HEK293 (cell line): ENCODE measurements at regions not wholly inside any gene's neighbourhood (a gene's known extent, or its start where the extent isn't known, plus 50 kb on each side); places are given as distances from the start of the nearest gene placed in this dataset.

Experiments
- CTCF ChIP-seq: fragments of 450-650 bp; formaldehyde crosslinking; IDR thresholded peaks from 2 replicates; pipeline ENCODE4 v1.5.1; 2016; ENCODE audit warnings: missing biosample characterization, missing genetic modification characterization
- MZF1 ChIP-seq: fragments of 450-650 bp; formaldehyde crosslinking; IDR thresholded peaks from 2 replicates; pipeline ENCODE4 v1.5.1; 2017; ENCODE audit warnings: missing biosample characterization, missing genetic modification characterization, borderline replicate concordance
- REPIN1 ChIP-seq: fragments of 450-650 bp; formaldehyde crosslinking; IDR thresholded peaks from 2 replicates; pipeline ENCODE4 v1.5.1; 2017; ENCODE audit warnings: missing biosample characterization, missing genetic modification characterization, low read depth
- REST ChIP-seq: fragments of 450-650 bp; formaldehyde crosslinking; IDR thresholded peaks from 2 replicates; pipeline ENCODE4 v1.5.1; 2016; ENCODE audit warnings: missing biosample characterization, missing genetic modification characterization
- ZNF140 ChIP-seq: fragments of 450-650 bp; formaldehyde crosslinking; IDR thresholded peaks from 2 replicates; pipeline ENCODE4 v1.5.1; 2016; ENCODE audit warnings: missing biosample characterization, missing genetic modification characterization
- ZNF174 ChIP-seq: fragments of 450-650 bp; formaldehyde crosslinking; IDR thresholded peaks from 2 replicates; pipeline ENCODE4 v1.5.0; 2017; ENCODE audit warnings: missing biosample characterization, mild to moderate bottlenecking, missing genetic modification characterization
- ZNF23 ChIP-seq: fragments of 450-650 bp; formaldehyde crosslinking; IDR thresholded peaks from 2 replicates; pipeline ENCODE4 v1.5.1; 2016; ENCODE audit warnings: missing biosample characterization, missing genetic modification characterization, borderline replicate concordance
- ZNF416 ChIP-seq: fragments of 450-650 bp; formaldehyde crosslinking; IDR thresholded peaks from 2 replicates; pipeline ENCODE4 v1.5.1; 2016; ENCODE audit warnings: missing biosample characterization, missing genetic modification characterization
- ZNF544 ChIP-seq: fragments of 450-650 bp; formaldehyde crosslinking; IDR thresholded peaks from 2 replicates; pipeline ENCODE4 v1.5.0; 2017; ENCODE audit warnings: missing biosample characterization, missing genetic modification characterization
- ZNF621 ChIP-seq: fragments of 450-650 bp; formaldehyde crosslinking; IDR thresholded peaks from 2 replicates; pipeline ENCODE4 v1.5.1; 2017; ENCODE audit warnings: missing biosample characterization, missing genetic modification characterization
- ZNF76 ChIP-seq: fragments of 450-650 bp; formaldehyde crosslinking; IDR thresholded peaks from 2 replicates; pipeline ENCODE4; 2016; ENCODE audit warnings: low read depth, missing biosample characterization, missing genetic modification characterization, borderline replicate concordance

DNA sequence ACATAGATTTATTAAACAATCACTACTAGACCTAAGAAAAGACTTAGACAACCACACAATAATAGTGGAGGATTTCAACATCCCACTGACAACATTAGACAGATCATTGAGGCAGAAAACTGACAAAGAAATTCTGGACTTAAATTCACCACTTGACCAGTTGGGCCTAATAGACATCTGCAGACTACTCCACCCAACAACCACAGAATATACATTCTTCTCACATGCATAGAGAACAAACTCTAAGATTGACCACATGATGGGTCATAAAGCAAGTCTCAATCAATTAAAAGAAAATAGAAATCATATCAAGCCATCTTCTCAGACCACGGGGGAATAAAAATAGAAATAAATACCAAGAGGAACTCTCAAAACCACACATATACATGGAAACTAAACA, 136.7 kb upstream of the ARG1 start:
- TF ChIP-seq ZNF544 (tag by site-specific recombination), result no peak
- TF ChIP-seq CTCF (tag by site-specific recombination), result no peak
- TF ChIP-seq MZF1 (tag by site-specific recombination), result no peak
- no peak for TF ChIP-seq ZNF416 (tag by site-specific recombination)
- TF ChIP-seq ZNF621, result no peak
- no peak for TF ChIP-seq ZNF76
- TF ChIP-seq ZNF23 (tag by site-specific recombination), result no peak
- TF ChIP-seq ZNF140, result no peak
- TF ChIP-seq REPIN1 (tag by site-specific recombination), result no peak
- TF ChIP-seq REST, result no peak
- TF ChIP-seq ZNF174 (tag by site-specific recombination), result no peak
